GM19324 (cell line): ENCODE measurements at regions not wholly inside any gene's neighbourhood (a gene's known extent, or its start where the extent isn't known, plus 50 kb on each side); places are given as distances from the start of the nearest gene placed in this dataset.
"Not testable (repeated sequence)": the region's sequence is repeated elsewhere in the genome, so short reads cannot be mapped to it uniquely, and the experiment has no call there.

Source experiments
- ATAC-seq: cut with Tn5 transposase; IDR thresholded peaks from one replicate; pipeline ENCODE4 v1.9.1; 2021; ENCODE audit warnings: mild to moderate bottlenecking, moderate library complexity; ENCODE audit not compliant: unreplicated experiment, low FRiP score

DNA sequence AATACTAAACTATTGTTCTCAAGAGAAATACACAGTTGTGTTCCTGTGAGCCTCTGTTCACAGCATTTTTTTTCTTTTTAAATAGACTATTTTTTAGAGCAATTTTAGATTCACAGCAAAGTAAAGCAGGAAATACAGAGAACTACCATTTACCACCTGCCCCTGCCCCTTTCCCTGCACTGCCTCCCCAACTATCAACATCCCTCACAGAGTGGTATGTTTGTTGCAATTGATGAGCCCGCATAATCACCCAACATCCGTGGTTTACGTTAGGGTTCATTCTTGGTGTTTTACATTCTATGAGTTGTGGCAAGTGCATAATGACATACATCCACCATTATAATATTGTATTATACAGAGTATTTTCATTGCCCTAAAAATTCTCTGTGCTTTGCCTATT is 71.6 kb upstream of the TNFAIP3 start:
- ATAC-seq = no peak

DNA sequence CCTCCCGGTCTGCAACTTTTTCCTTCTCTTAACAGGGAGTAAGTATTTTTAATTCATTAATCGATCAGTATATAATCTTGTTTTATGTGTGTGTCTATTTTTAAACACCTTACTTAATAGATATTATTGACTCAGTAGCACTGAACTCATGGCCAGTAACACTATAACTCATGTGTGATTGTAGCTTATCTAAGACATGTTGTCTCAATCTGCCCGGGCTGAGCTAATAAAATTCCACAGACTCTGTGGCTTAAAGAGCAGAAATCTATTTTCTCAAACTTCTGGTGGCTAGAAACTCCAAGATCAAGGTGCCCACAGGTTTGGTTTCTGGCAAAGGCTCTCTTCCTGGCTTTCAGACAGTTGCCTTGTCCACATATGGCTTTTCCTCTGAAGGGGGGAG is 68.8 kb upstream of the TNFAIP3 start:
- ATAC-seq = no peak

DNA sequence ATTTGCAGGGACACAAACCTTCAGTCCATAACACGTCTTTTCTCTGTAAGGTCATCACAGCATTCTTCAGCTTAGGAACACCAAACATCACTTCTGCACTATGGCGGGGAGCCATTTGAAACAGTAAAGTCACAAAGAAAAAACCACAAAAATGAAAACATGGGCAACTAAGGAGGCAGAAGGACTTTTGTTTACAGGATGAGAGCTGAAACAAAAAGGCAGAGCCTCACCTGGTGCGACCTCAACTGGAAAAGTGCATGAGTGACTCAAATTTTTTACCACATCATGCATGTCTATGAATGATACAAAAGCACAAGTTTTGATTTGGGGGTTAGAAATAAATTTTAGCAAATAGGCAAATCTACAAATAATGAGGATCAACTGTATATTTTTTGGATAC is 68.2 kb upstream of the TNFAIP3 start:
- no peak for ATAC-seq

DNA sequence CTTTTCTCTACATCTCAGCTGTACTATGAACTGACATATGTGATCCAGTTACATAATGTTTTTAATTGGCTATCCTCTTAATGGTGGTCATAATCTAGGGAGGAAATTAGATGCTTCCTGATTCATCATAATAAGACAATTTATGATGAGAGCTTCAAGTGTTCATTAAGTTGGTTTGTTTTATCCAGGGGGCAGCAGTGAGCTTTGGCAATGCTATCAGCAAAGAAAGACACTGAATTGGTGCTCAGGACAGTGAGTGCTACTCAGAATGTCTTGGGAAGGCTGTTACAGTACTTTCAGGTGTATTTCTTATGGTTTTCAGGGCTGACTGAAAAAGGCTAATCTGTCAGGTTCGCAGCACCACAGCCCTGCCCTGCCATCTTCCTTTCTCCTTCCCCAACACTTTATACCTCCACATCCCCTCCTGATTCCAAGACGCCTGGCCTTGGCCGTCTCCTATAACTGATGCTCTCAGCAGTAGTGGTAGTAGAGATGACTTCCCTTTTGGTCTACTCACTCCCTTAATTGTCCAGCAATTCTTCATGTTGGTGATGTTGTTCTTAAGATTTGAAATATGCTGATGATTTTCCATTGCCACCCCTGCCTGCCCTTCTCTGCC is 67.0 kb upstream of the TNFAIP3 start:
- no peak for ATAC-seq

DNA sequence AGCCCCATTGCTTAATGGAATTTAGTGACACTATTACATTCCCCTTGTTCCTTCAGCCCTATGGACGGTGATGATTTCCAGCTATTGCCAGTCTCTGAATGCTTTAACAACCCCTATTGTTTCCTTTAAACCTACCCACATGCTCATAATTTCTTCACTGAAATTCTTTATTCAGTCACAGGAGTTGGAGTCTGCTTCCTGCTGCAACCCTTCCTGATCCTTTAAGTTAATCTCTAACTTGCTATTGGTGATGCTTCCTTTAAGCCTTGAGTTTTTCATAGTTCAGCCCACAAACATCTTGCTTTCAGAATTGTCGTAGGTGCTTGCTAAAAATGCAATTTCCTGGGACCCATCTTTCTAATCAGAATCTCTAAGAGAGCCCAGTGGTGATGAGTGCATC is 66.3 kb upstream of the TNFAIP3 start:
- ATAC-seq = no peak

DNA sequence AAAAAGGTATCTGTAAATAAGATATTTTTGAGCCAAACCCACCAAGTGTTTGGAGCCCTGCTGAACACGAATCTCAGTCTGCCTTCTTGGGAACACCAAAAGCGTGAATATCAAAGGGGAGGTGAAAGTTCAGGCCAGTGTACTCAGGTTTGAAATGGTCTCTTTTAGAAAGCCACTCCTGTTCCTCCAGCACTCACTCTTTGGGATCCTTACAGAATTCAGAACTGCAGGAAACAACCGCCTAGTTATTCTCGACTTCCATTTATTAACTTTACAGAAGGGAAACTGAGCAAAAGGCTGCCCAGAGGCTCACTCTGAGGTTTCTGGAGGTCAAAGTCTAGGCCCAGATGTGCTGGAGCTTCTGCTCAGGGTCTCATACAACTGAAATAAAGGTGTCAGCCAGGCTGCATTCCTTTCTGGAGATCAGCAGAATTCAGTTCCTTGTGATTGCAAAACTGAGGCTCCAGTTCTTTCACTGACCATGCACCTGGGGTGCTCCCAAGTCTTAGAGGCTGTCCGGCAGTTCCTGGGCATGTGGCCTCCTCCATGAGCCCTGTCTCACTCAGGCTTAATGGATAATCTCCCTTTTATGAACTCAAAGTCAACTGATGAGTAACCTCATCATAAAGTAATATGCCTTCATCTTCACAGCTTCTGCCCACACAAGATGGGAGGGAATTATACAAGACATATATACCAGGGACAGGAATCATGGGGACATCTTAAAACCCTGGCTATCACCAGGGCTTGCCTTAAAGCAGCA is 65.5 kb upstream of the TNFAIP3 start:
- ATAC-seq = no peak

DNA sequence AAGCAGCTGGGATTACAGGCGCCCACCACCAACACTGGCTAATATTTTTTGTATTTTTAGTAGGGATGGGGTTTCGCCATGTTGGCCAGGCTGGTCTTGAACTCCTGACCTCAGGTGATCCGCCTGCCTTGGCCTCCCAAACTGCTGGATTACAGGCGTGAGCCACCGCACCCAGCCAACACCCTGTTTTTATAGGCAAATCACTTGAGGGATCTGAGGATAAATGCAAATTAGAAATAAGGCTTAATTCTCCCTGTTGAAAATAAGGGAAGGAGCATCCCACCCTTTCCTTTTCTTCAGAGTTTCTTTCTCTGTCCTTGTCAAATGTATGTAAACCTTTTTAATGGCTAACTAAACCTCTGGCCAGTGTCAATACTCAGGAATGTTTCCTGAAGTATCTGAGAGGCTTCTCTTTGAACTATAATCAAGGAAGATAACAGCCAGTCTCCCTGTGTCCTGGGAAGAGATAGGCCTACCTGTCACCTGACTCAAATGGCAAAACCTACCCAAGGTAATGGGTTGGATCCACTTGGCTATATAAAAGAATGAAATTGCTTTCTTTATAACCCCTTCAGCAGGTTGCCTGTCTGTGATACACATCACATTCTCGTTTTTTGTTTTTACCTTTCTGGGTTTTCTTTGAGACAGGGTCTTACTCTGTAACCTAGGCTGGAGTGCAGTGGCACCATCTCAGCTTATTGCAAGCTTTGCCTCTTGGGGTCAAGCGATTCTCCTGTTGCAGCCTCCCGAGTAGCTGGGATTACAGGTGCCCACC is 64.5 kb upstream of the TNFAIP3 start:
- no peak for ATAC-seq

DNA sequence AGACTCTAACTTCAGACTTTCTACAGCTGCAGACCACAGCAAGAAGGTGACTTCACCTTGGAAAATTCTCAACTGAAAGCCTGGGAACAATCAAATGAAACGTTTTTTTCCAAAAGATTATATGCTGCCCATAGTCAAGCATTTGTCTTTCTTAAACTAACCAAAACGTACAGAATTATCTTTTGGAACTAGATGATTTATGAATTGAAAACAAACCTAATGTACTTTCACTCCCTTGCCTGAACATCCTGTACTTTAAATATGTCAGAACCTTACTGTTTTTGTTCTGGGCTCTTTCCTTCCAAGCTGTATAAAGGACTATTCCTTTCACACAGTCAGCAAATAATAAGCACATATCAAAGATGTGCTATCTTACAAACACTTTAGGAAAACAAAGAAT is 62.4 kb upstream of the TNFAIP3 start:
- no peak for ATAC-seq

DNA sequence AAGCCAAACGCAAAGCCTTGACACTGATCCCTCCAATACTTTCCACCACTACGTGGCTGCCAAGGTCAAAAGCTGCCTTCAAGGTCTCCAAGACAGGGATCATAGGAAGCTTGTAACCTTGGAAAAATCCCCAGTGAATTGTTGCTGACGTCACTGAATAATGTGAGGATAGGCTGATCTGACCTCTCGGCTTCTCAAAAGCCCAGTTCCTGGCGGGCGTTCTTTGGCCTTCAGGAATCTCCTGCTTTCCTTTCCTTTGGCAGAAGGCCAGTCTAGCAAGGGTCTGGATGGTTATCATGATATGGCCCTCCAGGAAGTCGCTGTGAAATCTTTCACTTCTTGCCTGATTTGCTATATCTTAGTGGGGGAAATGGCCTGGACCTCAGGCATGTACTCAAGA is 61.4 kb upstream of the TNFAIP3 start:
- no peak for ATAC-seq

DNA sequence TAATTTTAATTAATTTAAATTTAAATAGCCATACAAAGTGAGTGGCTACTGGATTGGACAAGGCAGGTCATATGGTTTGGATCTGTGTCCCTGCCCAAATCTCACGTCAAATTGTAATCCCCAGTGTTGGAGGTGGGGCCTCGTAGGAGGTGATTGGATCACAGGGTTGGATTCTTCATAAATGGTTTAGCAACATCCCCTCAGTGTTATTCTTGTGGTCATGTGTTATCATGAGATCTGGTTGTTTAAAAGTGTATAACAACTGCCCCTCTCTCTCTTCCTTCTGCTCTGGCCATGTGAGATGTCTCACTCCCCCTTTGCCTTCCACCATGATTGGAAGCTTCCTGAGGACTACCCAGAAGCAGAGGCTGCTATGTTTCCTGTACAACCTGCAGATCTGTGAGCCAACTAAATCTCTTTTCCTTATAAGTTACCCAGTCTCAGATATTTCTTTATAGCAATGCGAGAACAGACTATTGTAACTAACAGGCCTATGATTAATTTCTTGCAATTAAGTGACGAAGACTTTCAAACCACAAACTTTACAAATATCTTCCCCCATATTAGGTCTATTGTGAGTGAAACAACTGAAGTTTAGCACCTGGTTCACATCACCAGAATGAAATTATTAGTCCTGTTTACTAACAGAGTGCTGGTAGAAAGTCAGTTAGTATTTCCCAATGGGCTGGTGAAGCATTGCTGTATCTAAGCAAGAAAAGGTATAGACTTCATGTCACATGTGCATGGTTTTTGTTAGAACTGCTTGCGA is 60.0 kb upstream of the TNFAIP3 start:
- ATAC-seq = no peak

DNA sequence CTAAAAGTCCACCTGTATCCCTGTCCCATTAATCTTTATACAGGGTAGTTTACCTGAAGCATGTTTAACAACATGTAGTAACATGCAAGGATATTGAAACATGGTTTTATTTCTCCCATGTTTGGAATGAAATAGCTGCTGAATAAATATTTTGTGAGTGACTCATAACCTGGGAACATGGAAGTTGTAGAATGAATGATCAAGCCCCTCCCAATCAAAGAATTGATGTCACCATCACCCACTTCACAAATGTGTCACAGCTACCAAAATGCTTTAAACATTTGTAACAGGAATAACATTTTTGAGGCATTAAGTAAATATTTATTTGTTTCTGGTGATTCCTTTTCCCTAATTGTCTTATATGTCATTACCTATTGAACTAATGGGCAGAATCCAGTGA is 58.9 kb upstream of the TNFAIP3 start:
- no peak for ATAC-seq

DNA sequence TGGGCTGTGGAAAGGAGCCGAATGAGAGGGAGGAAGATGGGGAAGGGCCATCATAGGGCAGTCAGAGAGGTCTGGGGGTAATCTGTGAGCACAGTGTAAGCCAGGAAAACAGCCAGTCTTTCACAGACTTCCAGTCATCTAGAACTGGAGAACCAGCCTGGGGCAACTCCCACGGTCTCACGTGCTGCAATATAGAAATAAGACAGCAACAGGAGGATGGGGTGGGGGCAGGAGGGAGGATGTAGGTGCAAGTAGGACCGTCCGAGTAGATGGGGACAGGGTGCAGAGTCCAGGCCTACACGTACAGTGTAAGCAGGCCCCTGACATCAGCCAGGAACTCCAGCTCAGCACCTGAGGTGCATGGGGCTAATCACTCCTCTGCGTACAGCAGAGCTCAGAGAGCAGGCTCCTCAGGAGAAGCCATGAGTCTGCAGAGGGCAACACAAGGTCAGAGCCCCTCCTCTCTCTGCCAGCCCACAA is 58.2 kb upstream of the TNFAIP3 start:
- no peak for ATAC-seq

DNA sequence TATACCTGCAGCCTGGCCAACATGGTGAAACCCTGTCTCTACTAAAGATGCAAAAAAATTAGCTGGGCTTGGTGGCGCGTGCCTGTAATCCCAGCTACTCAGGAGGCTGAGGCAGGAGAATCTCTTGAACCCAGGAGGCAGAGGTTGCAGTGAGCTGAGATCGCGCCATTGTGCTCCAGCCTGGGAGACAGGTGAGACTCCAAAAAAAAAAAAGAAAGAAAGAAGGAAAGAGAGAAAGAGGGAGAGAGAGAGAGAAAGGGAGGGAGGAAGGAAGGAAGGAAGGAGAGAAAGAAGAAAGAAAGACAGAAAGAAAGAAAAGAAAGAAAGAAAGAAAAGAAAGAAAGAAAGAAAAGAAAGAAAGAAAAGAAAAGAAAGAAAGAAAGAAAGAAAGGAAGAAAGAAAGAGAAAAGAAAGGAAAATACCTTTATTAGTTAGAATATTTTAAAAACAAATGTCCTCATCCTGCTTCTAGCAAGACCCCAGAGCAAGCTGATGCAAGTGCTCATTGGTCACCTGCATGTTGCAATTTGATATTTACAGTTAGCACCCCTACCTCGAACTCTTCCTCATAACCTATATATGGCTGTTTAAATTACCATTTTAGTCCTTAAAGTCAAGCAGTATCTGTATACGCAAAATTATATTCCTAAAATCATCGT is 57.0 kb upstream of the TNFAIP3 start:
- not testable (repeated sequence) for ATAC-seq

DNA sequence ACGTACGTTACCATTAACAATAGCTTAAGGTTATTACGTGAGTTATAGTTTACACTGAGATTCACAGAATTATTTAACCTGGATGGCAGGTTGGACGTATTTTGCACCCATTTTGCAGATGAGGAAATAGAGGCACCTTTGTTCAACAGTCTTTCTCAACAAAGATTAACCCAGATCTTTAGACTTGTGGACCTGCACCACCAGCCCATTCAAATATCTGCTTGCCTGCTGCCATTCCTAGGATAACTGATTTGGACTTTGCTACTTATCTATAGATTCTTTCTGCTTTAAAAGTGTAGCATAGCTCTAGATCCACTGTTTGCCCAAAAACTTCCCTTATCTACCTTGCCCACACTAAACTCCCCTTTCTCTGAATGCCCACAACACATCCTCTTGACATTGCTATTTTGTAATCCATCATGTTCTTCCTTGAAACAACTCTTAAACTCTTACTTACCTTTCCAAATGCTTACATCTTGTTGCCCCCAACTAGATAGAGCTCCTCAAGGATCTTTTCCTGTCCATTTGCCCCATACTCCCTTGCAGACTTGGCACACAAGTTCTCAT is 56.4 kb upstream of the TNFAIP3 start:
- ATAC-seq = no peak

DNA sequence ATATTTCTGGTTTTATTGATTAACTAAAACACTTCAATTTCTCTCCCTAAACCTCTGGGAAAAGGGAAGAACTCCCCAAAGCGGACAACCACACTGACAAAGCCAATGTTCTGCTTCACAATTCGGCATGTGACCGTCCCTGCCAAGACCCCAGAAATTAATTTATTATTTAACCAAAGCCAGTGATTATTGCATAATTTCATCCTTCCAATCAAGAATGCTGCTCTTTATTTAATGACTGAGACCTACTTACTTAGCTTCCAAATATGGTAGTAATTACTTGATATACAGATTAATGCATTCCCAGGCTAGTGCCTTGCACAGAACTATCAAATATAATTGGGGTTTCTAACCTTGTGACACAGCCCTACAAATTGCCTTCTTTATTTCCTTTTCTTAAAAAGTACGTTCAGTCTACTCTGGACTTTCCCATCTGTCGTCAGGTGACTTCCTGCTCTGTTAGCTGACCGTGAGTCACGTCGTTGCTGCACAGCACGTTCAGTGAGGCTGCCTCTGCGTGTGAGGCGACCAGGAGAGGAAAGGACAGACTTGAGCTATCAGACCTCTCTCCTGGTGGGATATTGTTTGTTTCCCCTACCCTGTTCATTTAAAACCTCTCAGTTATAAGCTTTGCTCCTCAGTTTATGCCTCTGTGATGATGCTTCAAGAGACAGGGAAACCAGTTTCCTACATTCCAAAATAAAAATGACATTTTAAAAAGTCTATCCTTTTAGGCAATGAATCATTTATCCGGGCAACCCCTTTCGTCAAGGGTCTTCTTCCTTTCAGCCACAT is 55.7 kb upstream of the TNFAIP3 start:
- ATAC-seq = peak; percentile 92

DNA sequence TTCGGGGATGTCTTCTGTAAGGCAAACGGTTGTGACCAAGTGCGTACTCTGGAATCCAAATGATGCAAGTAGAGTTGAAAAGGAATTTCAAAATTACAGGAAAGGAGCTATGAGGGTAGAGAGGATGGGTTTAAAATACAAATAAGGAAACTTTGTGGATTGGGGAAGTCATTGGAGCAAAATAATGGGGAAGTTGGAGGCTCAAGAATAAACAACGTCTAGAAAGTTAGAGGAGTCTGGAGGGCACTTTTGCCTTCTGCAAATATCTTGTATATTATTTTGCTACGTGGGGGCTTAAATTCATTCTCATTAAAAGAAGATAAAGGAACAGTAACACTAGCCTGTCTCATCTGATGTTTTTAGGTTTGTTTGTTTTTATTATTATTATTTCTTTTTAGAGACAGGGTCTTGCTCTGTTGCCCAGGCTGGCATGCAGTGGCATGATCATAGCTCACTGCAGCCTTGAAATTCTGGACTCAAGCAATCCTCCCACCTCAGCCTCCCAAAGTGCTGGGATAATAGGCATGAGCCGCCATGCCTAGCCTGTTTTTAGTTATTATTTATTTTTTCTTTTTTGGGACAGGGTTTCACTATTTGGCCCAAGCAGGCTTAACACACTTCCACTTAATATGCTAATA is 55.0 kb upstream of the TNFAIP3 start:
- no peak for ATAC-seq

DNA sequence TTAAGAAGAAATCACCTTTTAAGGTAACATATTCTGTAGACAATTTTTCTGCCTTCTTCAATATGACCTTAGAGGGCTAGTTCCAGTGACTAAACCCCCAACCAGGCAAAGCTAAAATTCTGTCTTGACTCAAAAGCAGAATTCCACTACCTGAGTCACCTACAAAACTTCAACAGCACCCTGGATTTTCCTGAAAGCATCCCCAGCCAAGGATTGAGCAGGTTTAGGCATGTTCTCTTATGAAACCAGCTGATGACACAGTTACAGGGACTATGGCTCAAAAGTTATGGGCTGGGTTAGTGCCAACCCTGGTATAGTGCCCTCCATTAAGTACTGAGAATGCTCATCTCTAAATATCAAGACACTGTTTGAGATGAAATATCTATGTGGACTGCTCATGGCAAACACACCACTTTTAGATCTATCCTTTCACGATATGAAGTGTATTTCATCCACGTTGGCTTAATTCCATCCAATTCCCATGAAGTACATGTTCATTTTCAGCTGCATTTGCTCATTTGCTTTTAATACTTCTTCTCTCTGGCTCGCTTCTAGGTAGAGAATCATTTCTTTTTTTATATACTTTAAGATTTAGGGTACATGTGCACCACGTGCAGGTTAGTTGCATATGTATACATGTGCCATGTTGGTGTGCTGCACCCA is 53.6 kb upstream of the TNFAIP3 start:
- ATAC-seq = no peak

DNA sequence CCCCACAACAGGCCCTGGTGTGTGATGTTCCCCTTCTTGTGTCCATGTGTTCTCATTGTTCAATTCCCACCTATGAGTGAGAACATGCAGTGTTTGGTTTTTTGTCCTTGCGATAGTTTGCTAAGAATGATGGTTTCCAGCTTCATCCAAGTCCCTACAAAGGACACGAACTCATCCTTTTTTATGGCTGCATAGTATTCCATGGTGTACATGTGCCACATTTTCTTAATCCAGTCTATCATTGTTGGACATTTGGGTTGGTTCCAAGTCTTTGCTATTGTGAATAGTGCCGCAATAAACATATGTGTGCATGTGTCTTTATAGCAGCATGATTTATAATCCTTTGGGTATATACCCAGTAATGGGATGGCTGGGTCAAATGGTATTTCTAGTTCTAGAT is 53.0 kb upstream of the TNFAIP3 start:
- ATAC-seq = not testable (repeated sequence)
